Caco-2 (cell line): ENCODE measurements at regions not wholly inside any gene's neighbourhood (a gene's known extent, or its start where the extent isn't known, plus 50 kb on each side); places are given as distances from the start of the nearest gene placed in this dataset.

Experiments
- BruUV-seq: library from RNA; stranded (reverse); fragments of 400-500 nt; replicated peaks from 2 replicates; lab custom pipeline; 2021; lab: Mats Ljungman, UMichigan
- CTCF ChIA-PET: fragments of 300-600 bp; sonication (Branson Sonifier 250); formaldehyde crosslinking; loops from one replicate; lab custom pipeline; 2022; ENCODE audit warnings: antibody characterized with exemption; lab: Charles Lee
- POLR2A ChIA-PET: fragments of 300-600 bp; sonication (Branson Sonifier 250); formaldehyde crosslinking; loops from one replicate; lab custom pipeline; 2022; ENCODE audit warnings: antibody characterized with exemption; lab: Charles Lee
- DNase-seq, 2 experiments: peaks; one replicate each; pipeline versions ENCODE4 v3.0.0 to v3.0.0-alpha.2; 2020 to 2022
- H3K27me3 ChIP-seq: replicated peaks from 2 replicates; pipeline ENCODE4 v1.6.0; 2011; ENCODE audit warnings: low read length; ENCODE audit not compliant: control insufficient read depth, insufficient read depth
- H3K36me3 ChIP-seq: 2 replicates; pipeline ENCODE4 v1.5.1; 2011; ENCODE audit warnings: low read length; ENCODE audit not compliant: control insufficient read depth, insufficient read depth
- H3K4me1 ChIP-seq: fragments of 250-450 bp; sonication (Bioruptor Pico); 2 replicates; pipeline ENCODE4 v1.5.1; 2020; ENCODE audit warnings: mild to moderate bottlenecking
- H3K4me3 ChIP-seq: 2 replicates; pipeline ENCODE4 v1.5.1; 2011; ENCODE audit warnings: low read depth, mild to moderate bottlenecking, control low read depth, low read length
- H3K9me3 ChIP-seq: fragments of 250-450 bp; sonication (Bioruptor Pico); 2 replicates; pipeline ENCODE4 v1.5.1; 2020; ENCODE audit warnings: mild to moderate bottlenecking, moderate library complexity
- H3K27ac Mint-ChIP-seq: one replicate; pipeline ENCODE4 v1.8.0; 2022; ENCODE audit warnings: mixed read lengths; ENCODE audit not compliant: unreplicated experiment
- H3K27me3 Mint-ChIP-seq: one replicate; pipeline ENCODE4 v1.8.0; 2022; ENCODE audit warnings: mixed read lengths; ENCODE audit not compliant: insufficient read depth, unreplicated experiment
- H3K36me3 Mint-ChIP-seq: one replicate; pipeline ENCODE4 v1.8.0; 2022; ENCODE audit warnings: mild to moderate bottlenecking, mixed read lengths; ENCODE audit not compliant: insufficient read depth, unreplicated experiment
- H3K4me1 Mint-ChIP-seq: one replicate; pipeline ENCODE4 v1.8.0; 2022; ENCODE audit warnings: low read depth, mixed read lengths; ENCODE audit not compliant: unreplicated experiment
- H3K4me3 Mint-ChIP-seq: one replicate; pipeline ENCODE4 v1.8.0; 2022; ENCODE audit warnings: mild to moderate bottlenecking, moderate library complexity, mixed read lengths; ENCODE audit not compliant: unreplicated experiment
- H3K9me3 Mint-ChIP-seq: one replicate; pipeline ENCODE4 v1.8.0; 2022; ENCODE audit warnings: mixed read lengths; ENCODE audit not compliant: unreplicated experiment
- CTCF ChIP-seq, 2 experiments: fragments of 200-600 bp in 1 of 2; IDR thresholded peaks; 1 replicate in 1 of 2; 2 replicates in 1 of 2; pipeline versions ENCODE4 v1.5.1 to v1.8.0; 2011 to 2022; ENCODE audit warnings: antibody characterized with exemption in 1 of 2, control low read depth in 1 of 2, inconsistent platforms in 1 of 2, low read depth in 1 of 2, low read length in 1 of 2, mild to moderate bottlenecking in 1 of 2, moderate library complexity in 1 of 2; ENCODE audit not compliant: insufficient read depth in 1 of 2, severe bottlenecking in 1 of 2, unreplicated experiment in 1 of 2
- intact Hi-C: fragments of 100-400 bp; cut with micrococcal nuclease; formaldehyde crosslinking; loops from one replicate; pipeline ENCODE4 v1.10.0; 2022; ENCODE audit not compliant: unreplicated experiment

GRCh38 chr5:164002628-164003027, 497.2 kb downstream of the MAT2B start:
- intact Hi-C loops = no loop called here
- no TSS peak for BruUV-seq

GRCh38 chr5:164005071-164005470, 499.7 kb downstream of the MAT2B start:
- Mint-ChIP-seq H3K4me1 (no peaks in the 10 kb centered on the region), H3K9me3 (no peaks in the 10 kb centered on the region), H3K4me3 (no peak overlapping the region), H3K27ac (no peak overlapping the region), H3K27me3 (no peaks in the 10 kb centered on the region), H3K36me3 (no peaks in the 10 kb centered on the region)
- ChIA-PET CTCF (no interaction called here), POLR2A (no interaction called here)
- H3K4me1 ChIP-seq = no peaks in the 10 kb centered on the region
- no peaks in the 10 kb centered on the region for H3K9me3 ChIP-seq
- no peaks in the 10 kb centered on the region for H3K27me3 ChIP-seq
- intact Hi-C loops = no loop called here
- no peak for DNase-seq
- no TSS peak for BruUV-seq
- no peaks in the 10 kb centered on the region for H3K36me3 ChIP-seq
- no peak for TF ChIP-seq CTCF (IDR thresholded peaks at IDR 0.05; ENCODE audit: insufficient read depth in 1 of 2, low read depth in 1 of 2, low read length in 1 of 2, severe bottlenecking in 1 of 2, unreplicated experiment in 1 of 2)
- H3K4me3 ChIP-seq = no peak overlapping the region

More at GRCh38 chr5:164002628-164003027, 497.2 kb downstream of the MAT2B start:
- Mint-ChIP-seq H3K4me1 (no peaks in the 10 kb centered on the region), H3K27me3 (no peaks in the 10 kb centered on the region), H3K9me3 (no peaks in the 10 kb centered on the region), H3K4me3 (no peak overlapping the region), H3K36me3 (no peaks in the 10 kb centered on the region), H3K27ac (no peak overlapping the region)
- Histone ChIP-seq H3K9me3 (no peaks in the 10 kb centered on the region), H3K4me1 (no peaks in the 10 kb centered on the region), H3K4me3 (no peak overlapping the region), H3K27me3 (no peaks in the 10 kb centered on the region), H3K36me3 (no peaks in the 10 kb centered on the region)
- TF ChIP-seq CTCF (IDR thresholded peaks at IDR 0.05; ENCODE audit: insufficient read depth in 1 of 2, low read depth in 1 of 2, low read length in 1 of 2, severe bottlenecking in 1 of 2, unreplicated experiment in 1 of 2) = no peak
- ChIA-PET POLR2A (no interaction called here), CTCF (no interaction called here)
- DNase-seq = no peak

- Histone ChIP-seq H3K36me3 (no peaks in the 10 kb centered on the region), H3K27me3 (no peaks in the 10 kb centered on the region), H3K9me3 (no peaks in the 10 kb centered on the region), H3K4me3 (no peak overlapping the region), H3K4me1 (no peaks in the 10 kb centered on the region)
- Mint-ChIP-seq H3K27me3 (no peaks in the 10 kb centered on the region), H3K36me3 (no peaks in the 10 kb centered on the region), H3K27ac (no peak overlapping the region), H3K9me3 (no peaks in the 10 kb centered on the region), H3K4me3 (no peak overlapping the region), H3K4me1 (no peaks in the 10 kb centered on the region)
- ChIA-PET CTCF (no interaction called here), POLR2A (no interaction called here)
- DNase-seq = no peak
- no TSS peak for BruUV-seq
- TF ChIP-seq CTCF (IDR thresholded peaks at IDR 0.05; ENCODE audit: insufficient read depth in 1 of 2, low read depth in 1 of 2, low read length in 1 of 2, severe bottlenecking in 1 of 2, unreplicated experiment in 1 of 2) = no peak
- intact Hi-C loops = no loop called here
These were observed 501.6 kb downstream of the MAT2B start for GRCh38 chr5:164007064-164007463.
